OCI-LY7 (cell line): ENCODE measurements at regions not wholly inside any gene's neighbourhood (a gene's known extent, or its start where the extent isn't known, plus 50 kb on each side); places are given as distances from the start of the nearest gene placed in this dataset.

Experiments used
- BruUV-seq: library from RNA; stranded (reverse); fragments of 400-500 nt; replicated peaks from 2 replicates; lab custom pipeline; 2021; lab: Mats Ljungman, UMichigan
- CTCF ChIA-PET: fragments of 300-600 bp; sonication (Branson Sonifier 250); formaldehyde crosslinking; loops from one replicate; lab custom pipeline; 2022; ENCODE audit warnings: antibody characterized with exemption; ENCODE audit not compliant: unreplicated experiment; lab: Charles Lee
- POLR2A ChIA-PET: fragments of 300-600 bp; sonication (Branson Sonifier 250); formaldehyde crosslinking; loops from one replicate; lab custom pipeline; 2022; ENCODE audit warnings: antibody characterized with exemption; lab: Charles Lee
- DNase-seq: peaks from one replicate; pipeline ENCODE4 v3.0.0-alpha.2; 2015; ENCODE audit warnings: low spot score
- H2AFZ ChIP-seq: fragments of 200-600 bp; sonication (generic), shearing (Covaris generic); 2 replicates; pipeline ENCODE4 v1.6.1; 2014; ENCODE audit warnings: mild to moderate bottlenecking, antibody characterized with exemption, low read length, moderate library complexity
- H3K27ac ChIP-seq: fragments of 200-600 bp; sonication (generic); 2 replicates; pipeline ENCODE4 v1.5.1; 2014; ENCODE audit warnings: mixed run types, low read depth, mild to moderate bottlenecking, moderate library complexity, low read length, inconsistent platforms; ENCODE audit not compliant: poor library complexity, severe bottlenecking
- H3K36me3 ChIP-seq: fragments of 200-600 bp; sonication (generic); 2 replicates; pipeline ENCODE4 v1.6.1; 2014; ENCODE audit warnings: mild to moderate bottlenecking, antibody characterized with exemption, low read length, moderate library complexity, mixed read lengths; ENCODE audit not compliant: insufficient read depth
- H3K4me1 ChIP-seq: fragments of 200-600 bp; sonication (generic); 2 replicates; pipeline ENCODE4 v1.5.1; 2014; ENCODE audit warnings: mild to moderate bottlenecking, low read length; ENCODE audit not compliant: insufficient read depth, poor library complexity, severe bottlenecking
- H3K4me2 ChIP-seq: fragments of 200-600 bp; sonication (generic); 2 replicates; pipeline ENCODE4 v1.6.1; 2014; ENCODE audit warnings: mild to moderate bottlenecking, low read length
- H3K4me3 ChIP-seq: fragments of 200-600 bp; sonication (generic); 2 replicates; pipeline ENCODE4 v1.5.1; 2014; ENCODE audit warnings: mild to moderate bottlenecking, low read depth, low read length; ENCODE audit not compliant: poor library complexity, severe bottlenecking
- H3K79me2 ChIP-seq: fragments of 200-600 bp; sonication (generic); 2 replicates; pipeline ENCODE4 v1.6.1; 2016; ENCODE audit warnings: low read depth, mild to moderate bottlenecking, low read length, moderate library complexity, mixed read lengths; ENCODE audit not compliant: insufficient read depth
- H3K9me2 ChIP-seq: fragments of 200-600 bp; sonication (generic); 2 replicates; pipeline ENCODE4 v1.6.1; 2016; ENCODE audit warnings: mild to moderate bottlenecking, low read length, mixed read lengths; ENCODE audit not compliant: insufficient read depth
- H3K9me3 ChIP-seq: fragments of 200-600 bp; sonication (generic); 2 replicates; pipeline ENCODE4 v1.6.1; 2014; ENCODE audit warnings: mild to moderate bottlenecking, mixed run types, low read length, mixed read lengths
- H4K20me1 ChIP-seq: fragments of 200-600 bp; sonication (generic); 2 replicates; pipeline ENCODE4 v1.6.1; 2014; ENCODE audit warnings: mild to moderate bottlenecking, antibody characterized with exemption, low read length, moderate library complexity, mixed read lengths; ENCODE audit not compliant: insufficient read depth
- CTCF ChIP-seq: fragments of 200-600 bp; sonication (generic); conservative IDR thresholded peaks from 2 replicates; pipeline ENCODE4 v1.5.1; 2014; ENCODE audit warnings: mild to moderate bottlenecking, antibody characterized with exemption, low read length, moderate library complexity, mixed read lengths
- EZH2phosphoT487 ChIP-seq: fragments of 200-600 bp; sonication (generic); IDR thresholded peaks from 2 replicates; pipeline ENCODE4 v1.6.1; 2018; ENCODE audit warnings: low read depth, borderline replicate concordance, mild to moderate bottlenecking, mixed run types, antibody characterized with exemption, low read length, moderate library complexity, mixed read lengths
- intact Hi-C: fragments of 100-400 bp; cut with micrococcal nuclease; formaldehyde crosslinking; loops from one replicate; pipeline ENCODE4 v1.10.0; 2022; ENCODE audit not compliant: unreplicated experiment

- Histone ChIP-seq H3K79me2 (no peaks in the 10 kb centered on the region), H4K20me1 (no peaks in the 10 kb centered on the region), H3K36me3 (no peaks in the 10 kb centered on the region), H3K4me3 (no peak overlapping the region), H3K27ac (peak overlapping the region; percentile 30), H3K9me2 (no peaks in the 10 kb centered on the region), H2AFZ (peak overlapping the region; percentile 43; the same call in 1 of the 2 replicates), H3K9me3 (no peaks in the 10 kb centered on the region), H3K4me2 (0 out of 2 replicates have a peak overlapping the region, but pooled peaks have one; percentile 72), H3K4me1 (peaks cover 92% of the 10 kb centered on the region)
- POLR2A ChIA-PET = interaction anchor here (1.4 kb wide), 1 partner anchor 17 kb away, joined by 3 read pairs; no protein-coding TSS in a partner anchor
- TF ChIP-seq EZH2phosphoT487 = no peak
- TF ChIP-seq CTCF = no peak
- CTCF ChIA-PET = no interaction called here
- DNase-seq = no peak
- no TSS peak for BruUV-seq
- intact Hi-C loops = loop anchor here (5.0 to 10.0 kb wide), 2 partner anchors 184 to 1132 kb away; partner anchors contain the start of gene MEX3B
These were observed 182.7 kb downstream of the MEX3B start for GRCh38 chr15:81863162-81863561.

GRCh38 chr15:81859737-81860516 is 185.9 kb downstream of the MEX3B start:
- H3K79me2 ChIP-seq = no peaks in the 10 kb centered on the region
- intact Hi-C loops = loop anchor here (1.0 to 10.0 kb wide), 4 partner anchors 35 to 1135 kb away; partner anchors contain the start of gene MEX3B

More at GRCh38 chr15:81859737-81860516, 185.9 kb downstream of the MEX3B start:
- no TSS peak for BruUV-seq
- ChIA-PET POLR2A (interaction anchor here (0.7 to 1.2 kb wide), 4 partner anchors 11 to 449 kb away, joined by 3 read pairs; no protein-coding TSS in a partner anchor), CTCF (interaction anchor here (0.8 to 1.1 kb wide), 2 partner anchors 9 to 17 kb away, joined by 3 read pairs; no protein-coding TSS in a partner anchor)
- H3K4me1 ChIP-seq = peaks cover 65% of the 10 kb centered on the region
- H3K4me3 ChIP-seq = peak overlapping the region; percentile 36
- peak; percentile 90 for DNase-seq
- no peaks in the 10 kb centered on the region for H3K36me3 ChIP-seq
- H3K27ac ChIP-seq = peak overlapping the region; percentile 88
- no peaks in the 10 kb centered on the region for H3K9me3 ChIP-seq
- H3K4me2 ChIP-seq = peak overlapping the region; percentile 72
- TF ChIP-seq CTCF (no peak), EZH2phosphoT487 (no peak)
- peak overlapping the region; percentile 71 for H2AFZ ChIP-seq
- H4K20me1 ChIP-seq = no peaks in the 10 kb centered on the region
- no peaks in the 10 kb centered on the region for H3K9me2 ChIP-seq
